ENCODE measurements at regions not wholly inside any gene's neighbourhood (a gene's known extent, or its start where the extent isn't known, plus 50 kb on each side); places are given as distances from the start of the nearest gene placed in this dataset.

DNA sequence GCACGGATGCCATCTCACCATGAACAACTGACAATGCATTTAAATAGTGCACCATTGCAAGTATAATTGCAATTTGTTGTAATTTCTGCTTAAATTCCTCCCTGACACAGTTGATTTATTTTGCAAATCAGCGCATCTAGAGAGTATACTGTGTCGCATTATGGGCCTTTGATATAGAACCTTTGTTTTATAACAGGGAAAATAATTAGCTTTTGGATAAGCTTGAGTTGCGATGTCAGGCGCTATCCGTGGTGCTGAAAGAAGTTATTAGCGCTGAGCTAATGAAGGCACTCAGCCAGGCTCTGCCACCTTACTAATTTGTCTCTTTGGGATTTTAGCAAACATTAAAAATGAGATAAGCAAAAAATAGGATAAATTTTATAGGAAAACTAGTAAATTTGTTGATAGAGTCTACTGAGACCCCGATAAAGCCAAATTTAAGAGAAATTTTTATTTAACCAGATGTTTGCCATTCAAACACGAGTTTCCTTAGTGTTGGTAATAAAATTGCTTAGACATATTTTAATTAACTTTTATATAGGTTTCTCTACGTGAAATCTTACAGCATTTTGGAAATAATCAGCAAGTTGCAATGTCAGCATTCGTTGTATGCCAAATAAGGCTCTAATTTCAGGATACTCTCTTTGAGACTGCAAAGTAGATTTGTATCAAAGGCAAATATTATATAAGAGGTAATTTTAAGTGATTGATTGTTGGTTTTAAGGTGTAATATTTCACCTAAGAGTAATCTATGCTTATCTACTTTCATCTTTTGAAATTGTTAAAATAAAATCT, 355.5 kb downstream of the TLR4 start:
- no peak for DNase-seq (ENCODE audit: low read depth)

DNA sequence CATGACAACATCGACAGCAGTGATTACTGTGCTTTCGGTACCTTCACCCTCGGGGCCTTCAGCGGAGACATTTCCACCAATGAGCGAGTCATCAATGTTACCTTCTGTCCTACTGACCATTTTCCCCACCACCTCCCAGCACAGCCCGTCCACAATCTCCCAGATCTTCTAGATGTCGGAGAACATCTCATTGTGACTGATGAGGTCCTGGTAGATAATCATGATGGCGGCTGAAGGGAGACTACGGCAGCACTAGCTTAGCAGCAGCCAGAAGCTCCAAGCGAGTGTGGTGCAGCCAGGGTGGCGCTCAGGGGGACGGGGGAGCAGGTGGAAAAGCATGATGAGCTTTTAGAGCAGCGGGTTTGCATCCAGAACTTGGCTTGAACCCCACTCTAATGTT, 379.0 kb downstream of the TLR4 start:
- DNase-seq (ENCODE audit: low read depth), result no peak

DNA sequence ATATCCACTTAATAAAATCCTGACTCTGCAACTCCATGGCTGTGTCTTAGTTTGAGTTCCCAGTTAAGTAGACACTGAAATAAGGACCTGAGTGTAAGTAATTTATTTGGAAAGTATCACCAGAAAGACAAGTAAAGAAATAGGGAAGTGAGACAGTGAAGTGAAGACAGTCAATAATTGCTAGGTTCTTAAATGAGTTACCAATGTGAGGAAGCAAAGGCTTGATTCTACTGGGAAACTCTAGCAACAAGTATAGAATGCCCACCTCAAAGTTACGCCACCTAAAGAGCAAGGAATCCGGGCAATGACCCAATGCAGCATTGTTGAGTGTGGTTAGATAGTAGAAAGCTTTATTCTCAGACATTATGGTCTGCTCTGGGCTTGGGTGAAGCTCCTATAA, 383.9 kb downstream of the TLR4 start:
- no peak for DNase-seq (ENCODE audit: low read depth)

DNA sequence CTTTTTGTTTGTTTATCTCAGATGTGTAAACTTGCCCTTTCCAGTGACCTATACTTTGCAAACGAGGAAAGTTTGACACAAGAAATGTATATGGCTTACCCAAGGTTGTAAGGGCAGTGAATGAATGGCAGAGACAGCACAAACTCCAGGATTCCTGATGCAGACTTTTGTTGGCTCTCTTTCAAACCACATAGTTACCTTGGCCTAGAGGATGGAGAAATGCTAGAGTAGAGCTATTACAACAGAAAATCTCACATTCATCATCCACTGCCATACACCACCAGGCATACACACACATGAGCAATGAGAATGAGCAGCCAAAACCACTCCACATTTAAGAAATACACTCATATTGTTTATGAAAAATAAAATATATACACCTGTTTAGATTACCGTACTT, 387.0 kb downstream of the TLR4 start:
- DNase-seq (ENCODE audit: low read depth), result no peak

DNA sequence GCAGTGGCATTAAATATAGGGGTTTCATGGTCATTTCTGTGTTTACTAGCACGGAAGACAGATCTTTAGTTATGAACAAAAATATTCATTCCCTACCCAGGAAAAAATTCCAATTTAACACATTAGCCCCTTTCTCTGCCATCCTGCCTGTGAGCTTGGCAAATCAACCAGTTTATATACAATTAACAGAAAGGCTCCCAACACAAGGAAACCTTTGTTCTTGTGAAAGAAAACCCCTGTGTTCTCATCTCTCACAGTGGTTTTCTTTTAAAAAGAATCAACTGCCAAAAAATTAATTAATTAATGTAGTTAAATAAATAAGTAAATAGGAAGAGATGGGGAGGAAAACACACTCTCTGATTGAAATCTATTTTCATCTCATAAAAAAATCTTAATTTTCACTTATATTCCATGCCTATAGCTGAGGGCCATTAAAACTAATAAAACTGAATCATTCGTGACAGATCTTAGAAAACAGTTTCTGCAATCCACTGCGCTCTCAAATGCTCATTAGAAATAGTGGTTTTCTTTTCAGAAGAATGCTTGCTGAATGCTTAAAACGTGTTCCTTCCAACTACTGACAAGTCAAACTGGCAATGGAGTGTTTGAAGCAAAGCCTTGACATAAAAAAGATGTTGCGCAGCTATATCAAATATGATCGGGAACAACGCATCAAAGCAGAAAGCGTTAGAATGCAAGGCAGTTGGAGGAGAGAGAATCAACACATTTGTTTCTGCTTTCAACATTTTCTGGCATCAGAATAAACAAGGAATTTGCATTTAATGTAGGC, 387.7 kb downstream of the TLR4 start:
- DNase-seq (ENCODE audit: low read depth), result no peak

DNA sequence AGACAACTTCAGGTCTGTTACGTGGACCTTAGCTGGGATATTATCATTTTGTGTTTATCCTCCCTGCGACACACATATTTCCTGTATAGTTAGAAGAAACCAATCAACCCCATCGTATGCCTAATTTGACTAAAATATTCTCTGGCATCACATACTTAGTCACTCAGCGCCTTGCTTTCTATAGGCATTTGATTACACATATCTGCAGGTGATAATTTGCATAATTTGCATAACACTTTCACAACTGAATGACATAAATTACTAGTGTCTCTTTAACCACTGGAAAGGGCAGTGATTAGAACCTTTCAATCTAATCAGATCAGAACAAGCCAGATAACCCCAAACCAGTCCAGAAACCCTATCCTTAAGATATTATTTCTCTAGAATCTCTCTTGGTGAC, 390.2 kb downstream of the TLR4 start:
- no peak for DNase-seq (ENCODE audit: low read depth)

DNA sequence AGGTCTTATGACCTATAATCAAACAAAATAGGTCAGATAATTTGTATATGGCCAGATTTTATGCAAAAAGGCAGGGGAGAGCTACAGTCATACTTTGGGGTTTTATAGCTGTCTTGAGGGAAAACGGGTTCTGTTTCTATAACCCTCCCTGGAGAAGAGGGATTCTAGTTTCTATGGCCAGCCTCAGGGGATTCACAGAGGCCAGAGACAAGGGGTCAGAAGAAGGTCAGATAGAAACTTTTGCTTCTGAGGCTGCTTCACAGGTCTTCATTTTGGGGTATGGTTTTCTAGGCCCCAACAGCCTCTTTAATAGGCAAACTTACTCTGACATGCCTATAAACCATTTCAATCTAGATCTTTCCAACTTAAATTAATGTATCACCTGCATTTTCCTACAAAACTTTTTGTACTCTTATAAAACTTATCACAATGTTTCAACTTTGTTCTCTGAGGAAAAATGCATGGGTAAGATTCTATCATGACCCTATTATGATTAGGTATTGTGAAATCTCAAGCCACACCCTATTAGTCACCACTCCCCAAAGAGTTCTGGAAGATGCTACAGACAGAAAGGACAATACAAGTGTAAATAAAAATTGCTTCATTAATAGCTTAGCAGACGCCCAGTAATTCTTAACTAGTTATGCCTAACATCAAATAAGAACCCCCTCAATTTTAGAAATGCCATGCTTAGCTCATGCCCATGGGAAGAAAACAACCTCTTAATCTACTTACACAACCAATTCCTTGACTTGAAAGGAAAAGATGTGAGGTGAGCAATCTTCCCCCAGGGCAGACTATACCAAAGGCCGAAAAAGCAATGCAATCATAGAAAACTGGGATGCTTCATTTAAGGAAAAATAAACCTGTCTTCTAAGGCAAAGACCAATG, 396.6 kb downstream of the TLR4 start:
- DNase-seq (ENCODE audit: low read depth), result no peak

DNA sequence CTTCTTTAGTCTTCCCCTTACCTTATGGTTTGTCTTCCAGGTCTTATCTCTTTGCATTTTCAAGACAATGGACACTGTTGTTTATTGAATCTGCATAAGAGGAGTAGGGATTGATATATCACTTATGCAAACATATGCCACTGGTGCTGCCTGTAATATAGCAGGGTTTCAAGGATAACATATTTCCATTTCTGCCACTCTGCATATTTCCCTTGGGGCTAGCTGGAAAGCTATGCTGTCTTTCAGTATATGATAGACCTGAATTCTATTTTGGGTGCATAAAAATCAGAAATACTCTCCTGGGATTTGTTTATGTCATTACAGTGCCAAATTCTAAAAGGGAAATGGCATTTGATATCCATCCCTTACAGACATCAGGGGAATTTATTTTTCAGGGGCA, 400.2 kb downstream of the TLR4 start:
- DNase-seq (ENCODE audit: low read depth), result no peak

DNA sequence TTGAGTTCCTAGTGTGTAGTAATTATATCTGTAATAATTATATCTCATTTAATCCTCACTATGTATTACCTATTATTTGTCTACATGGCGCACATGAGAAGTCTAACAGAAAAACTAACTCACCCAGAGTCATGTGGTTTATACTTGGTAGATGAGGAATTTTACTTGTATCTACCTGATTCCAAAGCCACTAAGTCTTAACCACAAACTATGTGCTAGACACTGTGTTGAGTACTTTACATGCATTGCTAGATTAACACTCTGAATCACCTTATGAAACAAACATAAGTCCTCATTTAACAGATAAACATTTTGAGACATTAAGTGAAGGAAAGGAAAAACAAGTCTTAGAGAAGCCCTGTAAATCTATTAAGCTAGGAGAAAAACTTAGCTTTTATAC, 404.8 kb downstream of the TLR4 start:
- no peak for DNase-seq (ENCODE audit: low read depth)

DNA sequence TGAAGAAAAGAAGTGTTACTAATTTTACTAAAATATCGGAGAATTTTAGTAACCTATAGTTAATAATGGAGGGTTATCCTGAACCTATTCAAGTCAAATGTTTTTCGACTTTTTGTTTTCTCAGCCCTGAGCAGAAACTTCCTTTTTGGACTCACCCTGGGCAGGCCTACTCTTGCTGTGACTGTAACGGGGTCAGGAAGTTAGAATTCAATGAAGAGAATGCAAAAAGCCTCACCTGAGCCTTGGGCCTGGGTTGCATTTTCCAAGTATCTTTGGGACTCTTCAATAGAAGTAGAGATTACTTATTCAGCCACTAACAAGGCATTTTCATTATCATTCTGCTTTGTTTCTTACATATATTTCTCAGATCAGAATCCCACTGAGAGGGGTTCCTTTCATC, 405.3 kb downstream of the TLR4 start:
- DNase-seq (ENCODE audit: low read depth), result no peak

DNA sequence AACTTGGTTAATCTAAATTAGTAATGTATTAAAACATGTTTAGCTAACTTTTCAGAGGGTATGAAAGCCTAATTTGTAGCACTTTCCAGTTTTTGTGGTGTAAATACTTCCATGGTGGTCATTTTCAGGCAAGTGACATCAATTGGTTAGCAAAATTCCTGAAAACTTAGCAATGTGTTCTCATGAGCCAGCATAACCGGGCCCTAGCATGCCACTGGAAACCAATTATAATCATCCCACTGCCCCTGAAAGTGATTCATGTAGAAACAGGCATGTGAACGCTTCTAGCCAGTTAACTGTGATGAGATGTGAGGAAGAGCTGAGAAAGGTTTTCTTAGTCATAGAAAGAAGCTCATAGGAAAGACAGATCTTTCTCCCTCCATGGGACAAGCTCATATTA, 417.2 kb downstream of the TLR4 start:
- DNase-seq (ENCODE audit: low read depth), result no peak

DNA sequence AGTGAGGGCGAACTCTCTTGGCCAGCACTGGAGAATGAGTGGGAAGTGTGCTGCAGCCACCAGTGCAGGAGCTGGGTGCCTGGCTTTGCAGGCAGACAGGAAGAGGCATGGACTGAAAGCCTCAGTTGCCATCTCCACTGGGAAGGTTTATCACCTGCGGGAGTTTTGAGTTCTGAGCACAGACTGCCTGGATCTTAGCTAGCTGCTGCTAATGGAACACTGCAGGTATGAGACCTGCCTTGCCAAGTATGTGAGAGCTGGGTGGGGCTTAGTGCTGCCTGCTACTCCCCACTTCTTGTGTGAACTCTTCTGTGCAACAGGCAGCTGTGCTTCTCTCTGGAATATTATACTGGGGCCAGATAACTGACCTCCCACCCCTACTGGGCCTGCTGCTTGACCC, 424.1 kb downstream of the TLR4 start:
- no peak for DNase-seq (ENCODE audit: low read depth)

DNA sequence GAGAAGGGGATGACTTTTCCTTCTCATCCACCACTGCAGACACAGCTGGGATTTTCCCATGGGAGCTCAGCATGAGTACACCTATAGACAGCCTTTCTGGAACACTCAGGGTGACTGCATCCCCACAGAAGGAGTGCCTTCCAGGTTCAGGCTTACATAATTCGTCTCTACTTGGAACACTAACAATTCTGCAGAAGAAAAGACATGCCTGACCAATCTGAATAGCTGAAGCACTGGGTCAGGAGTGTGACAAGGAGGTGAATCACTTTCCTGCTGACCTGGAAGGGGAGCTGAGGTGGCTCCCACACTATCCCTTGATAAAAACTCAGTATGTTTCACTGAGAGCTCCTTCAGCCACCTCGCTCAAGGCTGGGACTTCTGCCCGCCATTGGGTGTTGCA, 425.3 kb downstream of the TLR4 start:
- no peak for DNase-seq (ENCODE audit: low read depth)

DNA sequence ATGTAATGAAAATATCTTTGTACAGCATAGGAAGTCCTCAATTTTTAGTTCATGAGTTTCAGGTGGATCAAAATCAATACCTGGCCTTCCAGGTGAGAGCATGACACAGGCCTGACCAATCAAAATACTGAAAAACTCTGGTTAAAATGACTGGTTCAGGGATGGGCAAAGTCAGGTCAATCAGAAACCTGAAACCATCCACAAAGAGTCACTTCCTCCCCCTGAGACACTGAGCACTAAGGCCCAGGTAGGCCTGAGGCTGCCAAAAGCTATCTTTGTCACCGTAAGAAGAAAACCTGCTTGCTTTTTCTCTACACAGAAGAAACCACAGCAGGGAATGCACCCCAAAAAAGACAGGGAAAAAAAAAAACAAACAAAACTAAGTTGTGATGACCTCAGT, 444.8 kb downstream of the TLR4 start:
- DNase-seq (ENCODE audit: low read depth), result no peak

DNA sequence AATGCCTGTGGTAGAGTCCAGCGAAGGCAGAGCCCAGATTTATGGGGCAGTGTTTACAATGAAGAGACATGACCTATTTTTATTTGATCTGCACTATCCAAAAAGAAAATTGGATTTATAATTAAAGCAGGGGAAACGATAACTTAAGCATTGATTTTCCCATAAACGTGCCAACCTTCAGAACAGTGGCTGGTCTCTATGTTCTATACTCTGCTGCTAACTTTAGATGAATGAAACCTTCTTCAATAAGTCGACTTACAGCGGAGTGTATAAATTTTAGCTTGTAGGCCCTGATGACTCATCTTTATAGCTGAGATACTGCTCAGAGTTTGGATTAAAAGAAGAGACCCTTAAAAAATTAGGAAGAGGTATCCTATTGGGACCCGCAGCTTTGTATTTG, 452.6 kb downstream of the TLR4 start:
- DNase-seq (ENCODE audit: low read depth), result no peak

DNA sequence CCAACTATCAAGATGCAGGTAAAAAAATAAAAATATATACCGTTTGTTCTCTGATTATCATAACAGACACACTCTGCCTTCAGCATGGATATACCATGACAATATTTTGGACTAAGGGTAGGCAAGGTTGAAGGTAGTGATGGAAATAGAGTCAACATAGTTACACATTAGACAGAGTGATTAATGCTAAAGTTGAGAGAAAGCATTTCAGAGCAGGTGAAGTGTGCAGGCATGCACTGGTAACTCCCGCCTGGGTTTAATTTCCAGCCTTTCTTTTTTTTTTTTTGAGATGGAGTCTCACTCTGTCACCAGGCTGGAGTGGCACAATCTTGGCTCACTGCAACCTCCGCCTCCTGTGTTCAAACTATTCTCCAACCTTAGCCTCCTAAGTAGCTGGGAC, 458.5 kb downstream of the TLR4 start:
- no peak for DNase-seq (ENCODE audit: low read depth)

DNA sequence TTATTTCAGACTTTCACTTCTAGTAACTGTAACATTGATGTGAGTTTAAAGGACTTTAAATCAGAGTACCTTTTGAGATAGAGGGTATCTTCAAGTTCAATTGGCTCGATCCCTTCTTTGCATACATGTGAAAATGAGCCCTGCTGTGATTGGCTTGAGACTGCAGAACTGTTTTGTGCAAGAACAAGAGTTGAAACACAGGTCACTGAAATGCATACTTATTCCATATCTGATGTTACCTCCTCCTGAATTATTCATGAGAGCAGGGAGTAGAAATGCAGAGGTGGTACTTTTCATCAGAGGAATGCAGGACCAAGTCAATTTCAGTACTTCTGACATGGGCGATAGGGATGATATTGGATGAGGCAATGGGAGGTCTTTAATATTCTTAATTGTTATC, 459.5 kb downstream of the TLR4 start:
- no peak for DNase-seq (ENCODE audit: low read depth)

DNA sequence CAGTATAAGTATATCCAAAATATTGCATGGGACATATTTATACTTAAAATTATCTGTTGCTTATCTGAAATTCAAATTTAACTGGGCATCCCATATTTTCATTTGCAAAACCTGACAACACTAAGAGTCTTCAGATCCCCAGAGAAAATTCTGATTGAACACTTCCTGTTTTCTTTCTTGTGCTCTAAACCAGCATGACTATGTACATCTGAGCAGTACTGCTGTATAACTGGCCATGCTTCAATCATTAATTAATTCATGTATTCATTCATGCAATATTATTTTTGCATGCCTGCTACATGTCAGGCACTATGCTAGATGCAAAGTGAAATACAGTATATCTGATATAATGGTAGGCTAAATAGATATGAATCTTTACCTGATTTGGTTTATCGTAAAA, 461.2 kb downstream of the TLR4 start:
- DNase-seq (ENCODE audit: low read depth), result no peak

DNA sequence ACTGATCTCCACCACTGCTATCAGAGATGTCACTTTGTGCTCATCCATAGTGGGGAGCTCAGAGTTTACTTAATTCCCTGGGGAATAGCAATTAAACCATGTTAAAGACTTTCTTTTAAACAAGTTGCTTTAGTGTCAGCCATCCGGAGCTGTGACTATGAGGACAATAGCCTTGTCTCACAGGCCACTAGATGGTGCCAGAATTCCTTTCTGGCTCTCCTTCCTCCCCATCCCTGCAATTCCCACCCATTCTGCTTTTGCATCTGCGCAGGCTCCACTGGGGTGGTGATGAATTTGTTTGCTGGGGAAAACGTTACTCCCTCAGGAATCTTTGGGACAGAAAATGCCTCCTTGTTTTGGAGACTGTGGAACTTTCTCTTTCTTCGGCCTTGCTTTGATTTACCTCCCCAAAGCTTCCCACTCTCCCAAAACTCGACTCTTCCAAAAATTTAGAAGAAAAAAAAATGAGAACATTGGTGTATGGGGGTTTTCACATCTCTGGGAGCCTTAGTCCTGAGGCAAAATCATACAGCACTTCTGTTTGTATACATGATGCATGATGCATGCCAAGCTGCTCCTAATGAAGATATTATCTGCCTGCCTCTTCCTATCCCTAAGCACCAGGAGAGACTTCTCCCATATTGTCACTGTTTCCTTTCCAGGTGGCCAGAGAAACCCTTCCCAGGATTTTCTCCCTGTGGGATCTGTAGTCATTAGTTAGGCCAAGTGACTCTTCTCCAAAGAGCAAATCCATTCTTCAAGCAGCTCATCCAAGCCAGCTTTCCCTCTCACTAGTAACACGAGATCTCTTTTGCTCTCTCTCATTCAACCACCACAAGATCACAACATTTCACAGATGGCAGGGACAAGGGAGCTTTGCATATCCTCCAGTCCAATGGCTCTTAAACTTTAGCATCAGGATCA, 466.1 kb downstream of the TLR4 start:
- no peak for DNase-seq (ENCODE audit: low read depth)

DNA sequence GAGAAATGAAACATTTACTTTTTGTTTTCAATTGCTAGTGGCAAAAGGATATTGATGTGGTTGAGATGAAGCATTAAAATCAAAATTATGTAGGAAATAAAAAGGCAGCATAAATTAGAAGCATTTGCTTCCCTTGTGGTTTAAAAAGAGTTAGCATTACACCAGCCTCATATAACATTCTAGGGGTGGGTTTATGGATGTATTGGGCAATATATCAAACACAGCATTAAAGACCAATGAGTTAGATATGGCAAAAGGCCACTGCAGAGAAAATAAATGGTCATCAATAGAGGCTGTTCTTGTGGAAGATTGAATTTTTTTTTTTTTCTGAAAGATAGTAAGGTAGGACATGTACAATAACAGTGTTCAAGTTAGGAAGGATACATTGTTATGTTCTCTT, 473.0 kb downstream of the TLR4 start:
- DNase-seq (ENCODE audit: low read depth), result no peak

DNA sequence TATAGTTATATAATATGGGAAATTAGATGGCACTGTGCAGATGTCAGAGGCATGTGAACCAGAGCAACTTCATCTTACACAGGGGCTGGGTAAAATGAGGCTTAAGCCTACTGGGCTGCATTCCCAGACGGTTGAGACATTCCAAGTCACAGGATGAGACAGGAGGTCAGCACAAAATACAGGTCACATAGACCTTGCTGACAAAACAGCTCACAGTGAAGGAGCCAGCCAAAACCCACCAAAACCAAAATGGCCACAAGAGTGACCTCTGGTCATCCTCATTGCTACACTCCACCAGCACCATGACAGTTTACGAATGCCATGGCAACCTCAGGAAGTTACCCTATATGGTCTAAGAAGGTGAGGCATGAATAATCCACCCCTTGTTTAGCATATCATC, 479.4 kb downstream of the TLR4 start:
- DNase-seq (ENCODE audit: low read depth), result no peak

DNA sequence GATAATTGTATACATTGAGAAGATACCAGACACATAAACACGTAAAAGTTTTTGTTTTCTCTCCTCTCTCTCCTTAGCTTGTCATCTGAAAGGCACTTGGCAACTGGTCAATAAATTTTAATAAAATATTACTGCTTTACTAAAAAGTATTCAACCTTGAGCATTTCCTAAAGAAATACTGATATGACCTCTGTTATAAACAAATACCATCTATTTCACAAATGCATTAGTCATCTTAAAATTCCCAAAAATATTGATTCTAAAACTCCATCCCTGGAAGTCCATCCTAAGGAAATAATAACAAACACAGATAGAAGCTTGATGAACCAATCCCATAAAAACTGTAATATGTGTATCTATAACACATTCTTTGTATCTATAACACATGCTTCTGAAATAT, 483.2 kb downstream of the TLR4 start:
- DNase-seq (ENCODE audit: low read depth), result no peak

All from CMK (cell line).